ENCODE measurements at regions not wholly inside any gene's neighbourhood (a gene's known extent, or its start where the extent isn't known, plus 50 kb on each side); places are given as distances from the start of the nearest gene placed in this dataset.

DNA sequence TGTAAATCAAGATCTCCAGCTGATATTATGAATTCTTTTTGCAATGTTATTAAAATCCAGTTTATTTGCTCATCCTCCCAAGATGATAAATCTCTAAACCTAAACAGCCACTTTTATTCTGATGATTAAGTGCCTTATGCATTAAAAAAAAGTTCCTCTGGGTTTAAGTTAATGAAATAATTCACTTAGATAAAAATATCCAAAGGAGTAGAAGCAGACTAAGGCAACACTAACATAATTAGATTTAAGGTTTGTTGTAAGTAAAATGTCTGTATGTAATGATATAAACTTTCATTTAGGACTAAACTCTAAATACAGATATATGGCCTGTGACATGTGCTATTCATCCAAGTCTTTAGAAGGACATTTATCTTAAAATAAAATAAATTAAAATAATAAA lies 457.2 kb downstream of the TENT5A start:
- TF ChIP-seq, protein P1, sequence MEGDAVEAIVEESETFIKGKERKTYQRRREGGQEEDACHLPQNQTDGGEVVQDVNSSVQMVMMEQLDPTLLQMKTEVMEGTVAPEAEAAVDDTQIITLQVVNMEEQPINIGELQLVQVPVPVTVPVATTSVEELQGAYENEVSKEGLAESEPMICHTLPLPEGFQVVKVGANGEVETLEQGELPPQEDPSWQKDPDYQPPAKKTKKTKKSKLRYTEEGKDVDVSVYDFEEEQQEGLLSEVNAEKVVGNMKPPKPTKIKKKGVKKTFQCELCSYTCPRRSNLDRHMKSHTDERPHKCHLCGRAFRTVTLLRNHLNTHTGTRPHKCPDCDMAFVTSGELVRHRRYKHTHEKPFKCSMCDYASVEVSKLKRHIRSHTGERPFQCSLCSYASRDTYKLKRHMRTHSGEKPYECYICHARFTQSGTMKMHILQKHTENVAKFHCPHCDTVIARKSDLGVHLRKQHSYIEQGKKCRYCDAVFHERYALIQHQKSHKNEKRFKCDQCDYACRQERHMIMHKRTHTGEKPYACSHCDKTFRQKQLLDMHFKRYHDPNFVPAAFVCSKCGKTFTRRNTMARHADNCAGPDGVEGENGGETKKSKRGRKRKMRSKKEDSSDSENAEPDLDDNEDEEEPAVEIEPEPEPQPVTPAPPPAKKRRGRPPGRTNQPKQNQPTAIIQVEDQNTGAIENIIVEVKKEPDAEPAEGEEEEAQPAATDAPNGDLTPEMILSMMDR (IDR thresholded peaks at IDR 0.05): no peak
- TF ChIP-seq NFE2L2 (conservative IDR thresholded peaks at IDR 0.05; ENCODE audit: low read length) (no peak), HEYL (CRISPR knock-in tag; IDR thresholded peaks at IDR 0.05) (no peak), JUN (IDR thresholded peaks at IDR 0.05) (no peak), POLR2A (IDR thresholded peaks at IDR 0.05; ENCODE audit: low read length) (no peak), BHLHE40 (IDR thresholded peaks at IDR 0.05; ENCODE audit: low read depth, low read length) (no peak)
- TF ChIP-seq, protein P2, sequence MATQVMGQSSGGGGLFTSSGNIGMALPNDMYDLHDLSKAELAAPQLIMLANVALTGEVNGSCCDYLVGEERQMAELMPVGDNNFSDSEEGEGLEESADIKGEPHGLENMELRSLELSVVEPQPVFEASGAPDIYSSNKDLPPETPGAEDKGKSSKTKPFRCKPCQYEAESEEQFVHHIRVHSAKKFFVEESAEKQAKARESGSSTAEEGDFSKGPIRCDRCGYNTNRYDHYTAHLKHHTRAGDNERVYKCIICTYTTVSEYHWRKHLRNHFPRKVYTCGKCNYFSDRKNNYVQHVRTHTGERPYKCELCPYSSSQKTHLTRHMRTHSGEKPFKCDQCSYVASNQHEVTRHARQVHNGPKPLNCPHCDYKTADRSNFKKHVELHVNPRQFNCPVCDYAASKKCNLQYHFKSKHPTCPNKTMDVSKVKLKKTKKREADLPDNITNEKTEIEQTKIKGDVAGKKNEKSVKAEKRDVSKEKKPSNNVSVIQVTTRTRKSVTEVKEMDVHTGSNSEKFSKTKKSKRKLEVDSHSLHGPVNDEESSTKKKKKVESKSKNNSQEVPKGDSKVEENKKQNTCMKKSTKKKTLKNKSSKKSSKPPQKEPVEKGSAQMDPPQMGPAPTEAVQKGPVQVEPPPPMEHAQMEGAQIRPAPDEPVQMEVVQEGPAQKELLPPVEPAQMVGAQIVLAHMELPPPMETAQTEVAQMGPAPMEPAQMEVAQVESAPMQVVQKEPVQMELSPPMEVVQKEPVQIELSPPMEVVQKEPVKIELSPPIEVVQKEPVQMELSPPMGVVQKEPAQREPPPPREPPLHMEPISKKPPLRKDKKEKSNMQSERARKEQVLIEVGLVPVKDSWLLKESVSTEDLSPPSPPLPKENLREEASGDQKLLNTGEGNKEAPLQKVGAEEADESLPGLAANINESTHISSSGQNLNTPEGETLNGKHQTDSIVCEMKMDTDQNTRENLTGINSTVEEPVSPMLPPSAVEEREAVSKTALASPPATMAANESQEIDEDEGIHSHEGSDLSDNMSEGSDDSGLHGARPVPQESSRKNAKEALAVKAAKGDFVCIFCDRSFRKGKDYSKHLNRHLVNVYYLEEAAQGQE (IDR thresholded peaks at IDR 0.05): no peak
- TF ChIP-seq, protein P3, sequence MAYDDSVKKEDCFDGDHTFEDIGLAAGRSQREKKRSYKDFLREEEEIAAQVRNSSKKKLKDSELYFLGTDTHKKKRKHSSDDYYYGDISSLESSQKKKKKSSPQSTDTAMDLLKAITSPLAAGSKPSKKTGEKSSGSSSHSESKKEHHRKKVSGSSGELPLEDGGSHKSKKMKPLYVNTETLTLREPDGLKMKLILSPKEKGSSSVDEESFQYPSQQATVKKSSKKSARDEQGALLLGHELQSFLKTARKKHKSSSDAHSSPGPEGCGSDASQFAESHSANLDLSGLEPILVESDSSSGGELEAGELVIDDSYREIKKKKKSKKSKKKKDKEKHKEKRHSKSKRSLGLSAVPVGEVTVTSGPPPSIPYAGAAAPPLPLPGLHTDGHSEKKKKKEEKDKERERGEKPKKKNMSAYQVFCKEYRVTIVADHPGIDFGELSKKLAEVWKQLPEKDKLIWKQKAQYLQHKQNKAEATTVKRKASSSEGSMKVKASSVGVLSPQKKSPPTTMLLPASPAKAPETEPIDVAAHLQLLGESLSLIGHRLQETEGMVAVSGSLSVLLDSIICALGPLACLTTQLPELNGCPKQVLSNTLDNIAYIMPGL (CRISPR knock-in tag; IDR thresholded peaks at IDR 0.05; ENCODE audit: borderline replicate concordance): no peak
